ENCODE measurements at regions not wholly inside any gene's neighbourhood (a gene's known extent, or its start where the extent isn't known, plus 50 kb on each side); places are given as distances from the start of the nearest gene placed in this dataset.
"Not testable (repeated sequence)": the region's sequence is repeated elsewhere in the genome, so short reads cannot be mapped to it uniquely, and the experiment has no call there.

GRCh38 chr10:87416892-87417291 is 59.3 kb downstream of the NUTM2D start:
- H3K27me3 Mint-ChIP-seq, DNase-seq, H3K4me1 Mint-ChIP-seq, H3K27ac Mint-ChIP-seq, H3K9me3 Mint-ChIP-seq, ATAC-seq, H3K4me3 Mint-ChIP-seq: not testable (repeated sequence)

- not testable (repeated sequence) for H3K27ac Mint-ChIP-seq, DNase-seq, H3K4me3 Mint-ChIP-seq, H3K4me1 Mint-ChIP-seq, ATAC-seq, H3K9me3 Mint-ChIP-seq
- peaks cover 16% of the 10 kb centered on the region for H3K27me3 Mint-ChIP-seq
These were observed 65.1 kb downstream of the NUTM2D start for GRCh38 chr10:87422641-87423040.

GRCh38 chr10:87424697-87425373 is 67.3 kb downstream of the NUTM2D start:
- not testable (repeated sequence) for H3K27ac Mint-ChIP-seq, DNase-seq

GRCh38 chr10:87433836-87434235 is 70.9 kb upstream of the MINPP1 start:
- not testable (repeated sequence) for H3K9me3 Mint-ChIP-seq, ATAC-seq, H3K27me3 Mint-ChIP-seq, H3K4me3 Mint-ChIP-seq, DNase-seq, H3K4me1 Mint-ChIP-seq, H3K27ac Mint-ChIP-seq

More at GRCh38 chr10:87424697-87425373, 67.3 kb downstream of the NUTM2D start:
- not testable (repeated sequence) for H3K9me3 Mint-ChIP-seq, H3K4me1 Mint-ChIP-seq, H3K4me3 Mint-ChIP-seq, ATAC-seq
- peaks cover 17% of the 10 kb centered on the region for H3K27me3 Mint-ChIP-seq

- H3K27ac Mint-ChIP-seq, H3K27me3 Mint-ChIP-seq, H3K4me3 Mint-ChIP-seq, ATAC-seq, H3K9me3 Mint-ChIP-seq, DNase-seq, H3K4me1 Mint-ChIP-seq: not testable (repeated sequence)
These were observed 69.3 kb upstream of the MINPP1 start for GRCh38 chr10:87435295-87435826.

GRCh38 chr10:87436104-87436503 is 68.6 kb upstream of the MINPP1 start:
- H3K4me3 Mint-ChIP-seq, H3K27ac Mint-ChIP-seq: not testable (repeated sequence)

GRCh38 chr10:87437450-87437849 is 67.2 kb upstream of the MINPP1 start:
- not testable (repeated sequence) for H3K4me1 Mint-ChIP-seq, H3K27ac Mint-ChIP-seq

More at GRCh38 chr10:87436104-87436503, 68.6 kb upstream of the MINPP1 start:
- not testable (repeated sequence) for H3K9me3 Mint-ChIP-seq, H3K4me1 Mint-ChIP-seq, H3K27me3 Mint-ChIP-seq
- peak; percentile 1 to 11 for DNase-seq
- ATAC-seq = peak; percentile 91

More at GRCh38 chr10:87437450-87437849, 67.2 kb upstream of the MINPP1 start:
- not testable (repeated sequence) for H3K9me3 Mint-ChIP-seq, H3K4me3 Mint-ChIP-seq, H3K27me3 Mint-ChIP-seq, DNase-seq, ATAC-seq

Data from stimulated activated naive CD8-positive, alpha-beta T cell treated with anti-CD3 and anti-CD28 coated beads, Interleukin-15, amount 100 ng/mL, for 72 hours (primary cell).